Stomach (tissue), 8 donors: ENCODE measurements at regions not wholly inside any gene's neighbourhood (a gene's known extent, or its start where the extent isn't known, plus 50 kb on each side); places are given as distances from the start of the nearest gene placed in this dataset.
A peak's percentile ranks its signal among the peaks of the same experiment; 100 is the strongest.

ENCODE experiments used
- DNase-seq, 2 donors: peaks; one replicate each; pipeline versions ENCODE4 v3.0.0 to v3.0.0-alpha.2; 2013 to 2019
- H3K27ac ChIP-seq, 5 donors: fragments of 200-600 bp in 4 of 5; sonication (generic) in 4 of 5; one replicate each; pipeline ENCODE4 v1.5.1; 2013 to 2019; ENCODE audit warnings: mild to moderate bottlenecking in 1 of 5, moderate library complexity in 1 of 5
- H3K27me3 ChIP-seq, 3 donors: fragments of 200-600 bp; sonication (generic); one replicate each; pipeline ENCODE4 v1.5.1; 2017 to 2019; ENCODE audit warnings: mixed run types in 1 of 3
- H3K36me3 ChIP-seq, 4 donors: fragments of 200-600 bp; sonication (generic); 1 replicate in 3 of 4; 2 replicates in 1 of 4; pipeline ENCODE4 v1.5.1; 2016 to 2019
- H3K4me1 ChIP-seq, 4 donors: fragments of 200-600 bp; sonication (generic); one replicate each; pipeline ENCODE4 v1.5.1; 2016 to 2019
- H3K4me3 ChIP-seq, 4 donors: fragments of 200-600 bp; sonication (generic) in 3 of 4; one replicate each; pipeline ENCODE4 v1.5.1; 2016 to 2019; ENCODE audit warnings: mild to moderate bottlenecking in 1 of 4
- H3K9me3 ChIP-seq, 4 donors: fragments of 200-600 bp; sonication (generic); one replicate each; pipeline ENCODE4 v1.5.1; 2016 to 2019
- EP300 ChIP-seq: sonication (generic); formaldehyde crosslinking; IDR thresholded peaks from one replicate; pipeline ENCODE4 v1.6.1; 2017; ENCODE audit warnings: antibody characterized with exemption
- POLR2A ChIP-seq, 4 donors: fragments of 450-650 bp; IDR thresholded peaks; one replicate each; pipeline ENCODE4 v1.6.1; 2016; ENCODE audit warnings: antibody characterized with exemption in 4 of 4, control low read depth in 2 of 4, mild to moderate bottlenecking in 1 of 4, moderate library complexity in 1 of 4
- POLR2AphosphoS5 ChIP-seq, 3 donors: sonication (generic); formaldehyde crosslinking; IDR thresholded peaks; one replicate each; pipeline ENCODE4 v1.6.1; 2016; ENCODE audit warnings: antibody characterized with exemption in 3 of 3
- WGBS, 5 donors: extraction: QIAGEN DNeasy Blood & Tissue Kit in 3 of 5; methylation state at CpG; one replicate each; pipeline versions ENCODE4 v1.1.5 to v1.1.7; 2013 to 2018; 5-methylcytosine and 5-hydroxymethylcytosine counted together
- intact Hi-C: fragments of 100-400 bp; cut with DNase I; formaldehyde crosslinking; loops from one replicate; pipeline ENCODE4 v1.15.1; 2023; ENCODE audit warnings: low total_unique reads
- TF ChIP-seq, protein P1 (sequence below), 7 experiments: fragments of 450-650 bp in 4 of 7; fragments of 200-600 bp in 3 of 7; sonication (generic) in 3 of 7; IDR thresholded peaks; one replicate each; pipeline ENCODE4 v1.5.1; 2016 to 2019; ENCODE audit warnings: antibody characterized with exemption in 7 of 7, control low read depth in 2 of 7, mild to moderate bottlenecking in 1 of 7
- donor health status: healthy with polysubstance abuse.
- donor health status: Bipolar disorder and iron deficiency.
- donor health status: healthy.

DNA sequence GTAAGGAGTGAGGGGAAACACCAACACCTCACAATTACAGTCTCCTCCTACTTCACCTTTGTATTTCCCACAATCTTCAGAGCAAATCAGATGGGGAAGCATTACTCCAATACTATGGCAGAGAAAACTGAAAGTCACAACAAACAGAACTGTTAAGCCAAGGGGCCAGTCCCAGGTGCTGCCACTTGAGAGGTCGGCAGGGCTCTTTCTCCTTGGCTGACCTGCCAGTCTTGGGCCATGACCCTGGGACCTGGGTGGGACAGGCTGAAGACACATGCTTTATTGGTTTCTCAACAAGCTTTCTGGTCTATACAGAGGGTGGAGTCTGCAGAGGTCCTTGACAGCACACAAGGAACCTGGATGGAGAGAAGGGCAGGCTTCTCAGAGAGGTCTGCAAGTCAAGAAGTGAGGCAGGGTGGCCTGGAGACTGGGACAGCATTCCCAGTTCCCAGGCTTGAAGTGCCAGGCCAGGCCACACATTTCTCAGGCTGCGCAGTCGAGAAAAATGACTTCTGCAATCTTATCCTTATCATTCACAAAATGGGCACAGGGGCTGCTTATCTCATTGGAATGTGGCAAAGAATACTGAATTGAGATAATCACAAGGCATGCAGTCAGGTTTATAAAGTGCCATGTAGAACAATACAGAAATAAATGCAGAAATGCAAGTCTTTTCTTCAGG lies 301.0 kb downstream of the CXCL12 start:
- 18 to 55% (median 40%) methylated on average over 3 of the region's 3 CpGs for WGBS, 5 donors
- Histone ChIP-seq H3K27me3 (no peaks in the 10 kb centered on the region), H3K36me3 (no peaks in the 10 kb centered on the region), H3K9me3 (no peaks in the 10 kb centered on the region), H3K4me1 (peaks cover 0 to 10% (median 3%) of the 10 kb centered on the region in 4 donors), H3K27ac (no peak overlapping the region), H3K4me3 (no peak overlapping the region)
- TF ChIP-seq POLR2AphosphoS5 (IDR thresholded peaks at IDR 0.05) (no peak), EP300 (no peak), POLR2A (IDR thresholded peaks at IDR 0.05) (no peak)
- TF ChIP-seq, protein P1, sequence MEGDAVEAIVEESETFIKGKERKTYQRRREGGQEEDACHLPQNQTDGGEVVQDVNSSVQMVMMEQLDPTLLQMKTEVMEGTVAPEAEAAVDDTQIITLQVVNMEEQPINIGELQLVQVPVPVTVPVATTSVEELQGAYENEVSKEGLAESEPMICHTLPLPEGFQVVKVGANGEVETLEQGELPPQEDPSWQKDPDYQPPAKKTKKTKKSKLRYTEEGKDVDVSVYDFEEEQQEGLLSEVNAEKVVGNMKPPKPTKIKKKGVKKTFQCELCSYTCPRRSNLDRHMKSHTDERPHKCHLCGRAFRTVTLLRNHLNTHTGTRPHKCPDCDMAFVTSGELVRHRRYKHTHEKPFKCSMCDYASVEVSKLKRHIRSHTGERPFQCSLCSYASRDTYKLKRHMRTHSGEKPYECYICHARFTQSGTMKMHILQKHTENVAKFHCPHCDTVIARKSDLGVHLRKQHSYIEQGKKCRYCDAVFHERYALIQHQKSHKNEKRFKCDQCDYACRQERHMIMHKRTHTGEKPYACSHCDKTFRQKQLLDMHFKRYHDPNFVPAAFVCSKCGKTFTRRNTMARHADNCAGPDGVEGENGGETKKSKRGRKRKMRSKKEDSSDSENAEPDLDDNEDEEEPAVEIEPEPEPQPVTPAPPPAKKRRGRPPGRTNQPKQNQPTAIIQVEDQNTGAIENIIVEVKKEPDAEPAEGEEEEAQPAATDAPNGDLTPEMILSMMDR (IDR thresholded peaks at IDR 0.05), result no peak
- intact Hi-C loops, result no loop called here
- no peak for DNase-seq

DNA sequence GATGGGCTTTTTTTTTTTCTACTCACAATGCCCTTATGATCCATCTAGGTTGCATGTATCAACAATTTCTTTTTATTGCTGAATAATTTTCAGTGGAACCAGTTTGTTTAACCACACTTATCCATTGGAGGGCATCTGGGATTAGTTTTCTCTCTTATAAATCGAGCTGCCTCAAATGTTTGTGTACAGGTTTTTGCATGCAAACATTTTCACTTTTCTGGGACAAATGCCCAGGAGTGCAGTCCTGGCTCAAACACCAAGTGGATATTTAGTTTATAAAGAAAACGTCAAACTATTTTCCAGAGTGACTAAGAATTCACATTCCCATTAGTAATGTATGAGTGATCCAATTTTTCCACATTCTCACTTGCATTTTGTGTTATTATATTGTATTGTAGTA lies 313.4 kb downstream of the CXCL12 start:
- Histone ChIP-seq H3K4me3 (no peak overlapping the region), H3K4me1 (peaks cover 0 to 30% (median 17%) of the 10 kb centered on the region in 4 donors), H3K9me3 (no peaks in the 10 kb centered on the region), H3K36me3 (no peaks in the 10 kb centered on the region), H3K27ac (no peak overlapping the region), H3K27me3 (no peaks in the 10 kb centered on the region)
- intact Hi-C loops, result no loop called here
- peak in 1 of 2 donors; percentile 65 for DNase-seq
- 11 to 18% (median 14%) methylated on average over 2 of the region's 2 CpGs for WGBS, 5 donors
- TF ChIP-seq POLR2AphosphoS5 (IDR thresholded peaks at IDR 0.05) (no peak), EP300 (no peak), POLR2A (IDR thresholded peaks at IDR 0.05) (no peak)
- TF ChIP-seq, protein P1 (IDR thresholded peaks at IDR 0.05), result no peak

DNA sequence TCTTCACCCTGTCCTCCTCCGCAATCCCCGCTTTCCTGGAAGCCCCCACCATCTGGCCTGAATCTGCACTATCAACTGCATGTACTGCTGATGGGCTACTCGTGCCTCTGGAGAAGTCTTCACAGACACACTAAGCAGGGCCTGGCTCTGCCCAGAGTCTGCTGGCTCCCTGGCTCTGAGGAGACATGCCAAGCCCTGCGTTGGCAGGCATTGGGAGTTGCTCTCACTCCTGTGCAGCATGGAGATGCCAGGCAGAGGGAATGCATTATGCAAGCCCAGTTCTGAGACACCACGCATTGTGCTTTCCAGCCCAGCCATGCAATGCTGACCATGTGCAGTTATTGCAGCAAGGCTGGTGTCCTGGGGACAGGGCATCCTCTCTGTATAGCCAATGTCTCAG lies 314.6 kb downstream of the CXCL12 start:
- intact Hi-C loops, result no loop called here
- H3K36me3 ChIP-seq, result no peaks in the 10 kb centered on the region
- WGBS, 5 donors, result 61 to 87% (median 77%) methylated on average over 4 to 5 of the region's 5 CpGs
- H3K27ac ChIP-seq, result no peak overlapping the region
- TF ChIP-seq POLR2AphosphoS5 (IDR thresholded peaks at IDR 0.05) (peak in 2 of 3 donors; percentile 14 to 24), POLR2A (IDR thresholded peaks at IDR 0.05) (no peak)
- H3K27me3 ChIP-seq, result no peaks in the 10 kb centered on the region
- H3K9me3 ChIP-seq, result no peaks in the 10 kb centered on the region
- peak in 1 of 2 donors; percentile 46 for DNase-seq
- peaks cover 0 to 42% (median 25%) of the 10 kb centered on the region in 4 donors for H3K4me1 ChIP-seq
- no peak overlapping the region for H3K4me3 ChIP-seq

DNA sequence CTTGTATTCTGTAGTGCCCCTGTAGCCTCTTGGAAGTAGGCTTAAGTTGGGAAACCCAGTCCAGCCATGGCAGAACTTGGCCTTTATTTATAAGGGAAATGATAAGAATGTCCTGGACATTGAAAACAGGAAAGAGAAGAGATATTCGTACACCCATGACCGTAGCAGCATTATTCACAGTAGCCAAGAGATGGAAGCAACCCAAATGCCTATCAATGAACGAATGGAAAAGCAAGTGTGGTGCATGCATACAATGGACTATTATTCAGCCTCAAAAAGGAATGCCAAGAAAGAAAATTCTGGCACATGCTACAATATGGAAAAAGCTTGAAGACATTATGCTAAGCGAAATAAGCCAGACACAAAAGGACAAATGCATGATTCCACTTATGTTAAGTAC lies 315.3 kb downstream of the CXCL12 start:
- no peak for DNase-seq
- Histone ChIP-seq H3K27me3 (no peaks in the 10 kb centered on the region), H3K4me1 (peaks cover 0 to 49% (median 28%) of the 10 kb centered on the region in 4 donors), H3K36me3 (no peaks in the 10 kb centered on the region), H3K27ac (no peak overlapping the region), H3K9me3 (no peaks in the 10 kb centered on the region), H3K4me3 (no peak overlapping the region)
- WGBS, 5 donors, result 37 to 57% (median 39%) methylated on average over 4 of the region's 4 CpGs
- intact Hi-C loops, result no loop called here
- TF ChIP-seq POLR2A (IDR thresholded peaks at IDR 0.05), result no peak
- TF ChIP-seq POLR2AphosphoS5 (IDR thresholded peaks at IDR 0.05), result no peak
- no peak for TF ChIP-seq EP300
- TF ChIP-seq, protein P1 (IDR thresholded peaks at IDR 0.05), result no peak
